Sigmoid colon (tissue), 6 donors: ENCODE measurements at regions not wholly inside any gene's neighbourhood (a gene's known extent, or its start where the extent isn't known, plus 50 kb on each side); places are given as distances from the start of the nearest gene placed in this dataset.
A peak's percentile ranks its signal among the peaks of the same experiment; 100 is the strongest.

Experiments
- DNase-seq: peaks from one replicate; pipeline ENCODE4 v3.0.0-alpha.2; 2019
- H3K27ac ChIP-seq, 4 donors: fragments of 200-600 bp; sonication (generic); one replicate each; pipeline ENCODE4 v1.5.1; 2016 to 2019; ENCODE audit warnings: mild to moderate bottlenecking in 1 of 4
- H3K27me3 ChIP-seq, 3 donors: fragments of 200-600 bp; sonication (generic); one replicate each; pipeline ENCODE4 v1.5.1; 2019; ENCODE audit warnings: mild to moderate bottlenecking in 1 of 3
- H3K36me3 ChIP-seq, 4 donors: fragments of 200-600 bp; sonication (generic); one replicate each; pipeline ENCODE4 v1.5.1; 2016 to 2019
- H3K4me1 ChIP-seq, 4 donors: fragments of 200-600 bp; sonication (generic); one replicate each; pipeline ENCODE4 v1.5.1; 2017 to 2019
- H3K4me3 ChIP-seq, 4 donors: fragments of 200-600 bp; sonication (generic); one replicate each; pipeline ENCODE4 v1.5.1; 2017 to 2019; ENCODE audit warnings: mild to moderate bottlenecking in 2 of 4, moderate library complexity in 1 of 4
- H3K9me3 ChIP-seq, 4 donors: fragments of 200-600 bp in 3 of 4; sonication (generic) in 3 of 4; one replicate each; pipeline versions ENCODE4 v1.5.1 to v1.6.1; 2013 to 2019
- EP300 ChIP-seq, 4 donors: sonication (generic); formaldehyde crosslinking; IDR thresholded peaks; one replicate each; pipeline ENCODE4 v1.6.1; 2017; ENCODE audit warnings: antibody characterized with exemption in 4 of 4
- POLR2A ChIP-seq, 2 donors: fragments of 450-650 bp; IDR thresholded peaks; one replicate each; pipeline ENCODE4 v1.6.1; 2016; ENCODE audit warnings: antibody characterized with exemption in 2 of 2, mild to moderate bottlenecking in 2 of 2, moderate library complexity in 2 of 2
- POLR2AphosphoS5 ChIP-seq, 4 donors: sonication (generic); formaldehyde crosslinking; IDR thresholded peaks; one replicate each; pipeline ENCODE4 v1.6.1; 2017; ENCODE audit warnings: antibody characterized with exemption in 4 of 4
- WGBS, 2 donors: extraction: QIAGEN DNeasy Blood & Tissue Kit; methylation state at CpG; one replicate each; pipeline ENCODE4 v1.1.7; 2013; 5-methylcytosine and 5-hydroxymethylcytosine counted together
- intact Hi-C: fragments of 100-400 bp; cut with DNase I; formaldehyde crosslinking; loops from one replicate; pipeline ENCODE4 v1.15.1; 2023
- TF ChIP-seq, protein P1 (sequence below), 4 experiments: fragments of 450-650 bp in 3 of 4; fragments of 200-600 bp in 1 of 4; IDR thresholded peaks; one replicate each; pipeline ENCODE4 v1.5.1; 2016 to 2019; ENCODE audit warnings: antibody characterized with exemption in 4 of 4, mild to moderate bottlenecking in 3 of 4, moderate library complexity in 2 of 4
- donor health status: healthy with polysubstance abuse.
- donor health status: healthy.

DNA sequence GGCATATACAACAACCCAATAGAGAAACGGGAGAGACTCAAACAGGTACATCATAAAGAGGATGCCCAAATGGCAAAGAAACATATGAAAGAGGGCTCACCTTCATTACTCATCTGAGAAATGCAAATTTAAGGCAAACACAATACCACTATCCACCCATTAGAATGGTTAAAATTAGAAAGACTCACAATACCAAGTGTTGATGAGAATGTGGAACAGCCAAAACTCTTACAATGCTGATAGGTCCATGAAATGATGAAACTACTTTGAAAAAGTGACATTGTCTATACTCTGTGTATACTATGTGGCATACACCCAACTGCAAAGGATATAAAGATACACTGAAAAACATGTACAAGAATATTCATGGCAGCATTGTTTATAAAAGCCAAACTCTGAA, 96.2 kb upstream of the TSHZ3 start:
- 76 to 87% methylated on average over 1 of the region's 1 CpG for WGBS, 2 donors
- H3K27me3 ChIP-seq: no peaks in the 10 kb centered on the region
- peaks cover 0 to 6% (median 0%) of the 10 kb centered on the region in 4 donors for H3K9me3 ChIP-seq
- no peak overlapping the region for H3K4me3 ChIP-seq
- no peak overlapping the region for H3K27ac ChIP-seq
- DNase-seq: no peak
- intact Hi-C loops: no loop called here
- no peaks in the 10 kb centered on the region for H3K36me3 ChIP-seq
- TF ChIP-seq POLR2A (IDR thresholded peaks at IDR 0.05) (no peak), POLR2AphosphoS5 (IDR thresholded peaks at IDR 0.05) (no peak), EP300 (IDR thresholded peaks at IDR 0.05) (no peak)
- TF ChIP-seq, protein P1, sequence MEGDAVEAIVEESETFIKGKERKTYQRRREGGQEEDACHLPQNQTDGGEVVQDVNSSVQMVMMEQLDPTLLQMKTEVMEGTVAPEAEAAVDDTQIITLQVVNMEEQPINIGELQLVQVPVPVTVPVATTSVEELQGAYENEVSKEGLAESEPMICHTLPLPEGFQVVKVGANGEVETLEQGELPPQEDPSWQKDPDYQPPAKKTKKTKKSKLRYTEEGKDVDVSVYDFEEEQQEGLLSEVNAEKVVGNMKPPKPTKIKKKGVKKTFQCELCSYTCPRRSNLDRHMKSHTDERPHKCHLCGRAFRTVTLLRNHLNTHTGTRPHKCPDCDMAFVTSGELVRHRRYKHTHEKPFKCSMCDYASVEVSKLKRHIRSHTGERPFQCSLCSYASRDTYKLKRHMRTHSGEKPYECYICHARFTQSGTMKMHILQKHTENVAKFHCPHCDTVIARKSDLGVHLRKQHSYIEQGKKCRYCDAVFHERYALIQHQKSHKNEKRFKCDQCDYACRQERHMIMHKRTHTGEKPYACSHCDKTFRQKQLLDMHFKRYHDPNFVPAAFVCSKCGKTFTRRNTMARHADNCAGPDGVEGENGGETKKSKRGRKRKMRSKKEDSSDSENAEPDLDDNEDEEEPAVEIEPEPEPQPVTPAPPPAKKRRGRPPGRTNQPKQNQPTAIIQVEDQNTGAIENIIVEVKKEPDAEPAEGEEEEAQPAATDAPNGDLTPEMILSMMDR (IDR thresholded peaks at IDR 0.05): no peak
- H3K4me1 ChIP-seq: peaks cover 0 to 9% (median 0%) of the 10 kb centered on the region in 4 donors

DNA sequence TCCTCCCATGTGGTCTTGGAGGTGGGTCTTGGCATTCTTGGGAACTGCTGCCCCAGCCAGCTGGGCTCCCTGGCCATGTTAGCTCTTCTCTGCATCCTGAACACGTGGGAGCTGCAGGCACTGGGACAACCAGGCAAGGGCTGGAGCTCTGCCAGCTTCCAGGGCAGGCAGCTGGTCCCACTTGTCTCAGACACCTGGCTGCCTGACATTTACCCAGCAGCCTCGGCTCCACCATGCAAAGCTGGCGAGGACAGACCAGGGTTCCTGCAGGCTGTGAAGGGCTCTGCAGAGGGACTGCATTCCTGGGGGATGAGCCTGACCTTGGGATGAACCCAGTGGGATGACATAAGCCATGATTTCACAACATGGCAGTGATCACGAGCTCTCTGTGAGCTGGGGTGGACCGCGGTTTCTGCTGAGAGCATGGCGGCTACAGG, 99.0 kb upstream of the TSHZ3 start:
- DNase-seq: peak; percentile 77
- H3K4me1 ChIP-seq: peaks cover 0 to 9% (median 0%) of the 10 kb centered on the region in 4 donors
- WGBS, 2 donors: 58 to 64% methylated on average over 7 of the region's 7 CpGs
- peaks cover 0 to 6% (median 0%) of the 10 kb centered on the region in 4 donors for H3K9me3 ChIP-seq
- H3K36me3 ChIP-seq: no peaks in the 10 kb centered on the region
- no peak overlapping the region for H3K4me3 ChIP-seq
- intact Hi-C loops: no loop called here
- no peaks in the 10 kb centered on the region for H3K27me3 ChIP-seq
- H3K27ac ChIP-seq: peak overlapping the region in 1 of 4 donors; percentile 34
- TF ChIP-seq POLR2AphosphoS5 (IDR thresholded peaks at IDR 0.05) (peak in 2 of 4 donors; percentile 22 to 30), POLR2A (IDR thresholded peaks at IDR 0.05) (no peak), EP300 (IDR thresholded peaks at IDR 0.05) (no peak)
- TF ChIP-seq, protein P1 (IDR thresholded peaks at IDR 0.05): no peak

DNA sequence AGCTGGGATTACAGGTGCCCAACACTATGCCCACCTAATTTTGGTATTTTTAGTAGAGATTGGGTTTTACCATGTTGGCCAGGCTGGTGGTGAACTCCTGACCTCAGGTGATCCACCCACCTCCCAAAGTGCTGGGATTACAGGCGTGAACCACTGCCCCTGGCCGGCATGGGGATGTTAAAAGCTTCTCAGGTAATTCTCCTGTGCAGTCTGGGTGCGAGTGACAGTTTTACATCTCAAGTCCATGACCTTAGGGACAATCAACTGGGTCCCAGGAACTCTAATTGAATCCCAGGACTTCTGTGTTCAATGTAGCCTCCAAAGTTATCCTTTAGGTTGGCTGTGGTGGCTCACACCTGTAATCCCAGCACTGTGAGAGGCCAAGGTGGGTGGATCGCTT, 100.1 kb upstream of the TSHZ3 start:
- intact Hi-C loops: no loop called here
- TF ChIP-seq POLR2AphosphoS5 (IDR thresholded peaks at IDR 0.05) (no peak), EP300 (IDR thresholded peaks at IDR 0.05) (no peak)
- peaks cover 0 to 9% (median 0%) of the 10 kb centered on the region in 4 donors for H3K4me1 ChIP-seq
- no peak for DNase-seq
- peaks cover 0 to 6% (median 0%) of the 10 kb centered on the region in 4 donors for H3K9me3 ChIP-seq
- 82 to 86% methylated on average over 4 of the region's 4 CpGs for WGBS, 2 donors
- no peaks in the 10 kb centered on the region for H3K27me3 ChIP-seq
- H3K27ac ChIP-seq: no peak overlapping the region
- H3K36me3 ChIP-seq: no peaks in the 10 kb centered on the region
- H3K4me3 ChIP-seq: no peak overlapping the region

DNA sequence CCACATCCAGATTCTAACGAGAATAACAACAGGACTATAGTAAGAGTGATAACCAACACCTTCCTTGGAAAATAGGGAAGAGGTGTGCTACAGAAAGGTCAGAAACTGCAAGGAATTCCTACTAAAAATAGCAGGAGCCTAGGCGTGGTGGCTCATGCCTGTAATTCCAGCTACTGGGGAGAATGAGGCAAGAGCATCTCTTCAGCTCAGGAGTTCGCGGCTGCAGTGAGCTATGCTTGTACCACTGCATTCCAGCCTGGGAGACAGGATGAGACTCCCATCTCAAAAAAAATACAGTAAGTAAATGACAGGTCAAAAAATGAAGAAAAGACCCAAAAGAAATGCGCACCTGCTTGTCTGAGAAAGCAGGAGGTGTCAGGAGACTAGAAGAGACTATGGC, 101.5 kb upstream of the TSHZ3 start:
- Histone ChIP-seq H3K4me3 (no peak overlapping the region), H3K27ac (no peak overlapping the region), H3K4me1 (peaks cover 0 to 9% (median 0%) of the 10 kb centered on the region in 4 donors), H3K36me3 (no peaks in the 10 kb centered on the region), H3K9me3 (no peaks in the 10 kb centered on the region), H3K27me3 (no peaks in the 10 kb centered on the region)
- WGBS, 2 donors: 84 to 85% methylated on average over 5 of the region's 5 CpGs
- intact Hi-C loops: no loop called here
- no peak for TF ChIP-seq POLR2AphosphoS5 (IDR thresholded peaks at IDR 0.05)
- TF ChIP-seq, protein P1 (IDR thresholded peaks at IDR 0.05): no peak
- TF ChIP-seq EP300 (IDR thresholded peaks at IDR 0.05): no peak
- DNase-seq: no peak

DNA sequence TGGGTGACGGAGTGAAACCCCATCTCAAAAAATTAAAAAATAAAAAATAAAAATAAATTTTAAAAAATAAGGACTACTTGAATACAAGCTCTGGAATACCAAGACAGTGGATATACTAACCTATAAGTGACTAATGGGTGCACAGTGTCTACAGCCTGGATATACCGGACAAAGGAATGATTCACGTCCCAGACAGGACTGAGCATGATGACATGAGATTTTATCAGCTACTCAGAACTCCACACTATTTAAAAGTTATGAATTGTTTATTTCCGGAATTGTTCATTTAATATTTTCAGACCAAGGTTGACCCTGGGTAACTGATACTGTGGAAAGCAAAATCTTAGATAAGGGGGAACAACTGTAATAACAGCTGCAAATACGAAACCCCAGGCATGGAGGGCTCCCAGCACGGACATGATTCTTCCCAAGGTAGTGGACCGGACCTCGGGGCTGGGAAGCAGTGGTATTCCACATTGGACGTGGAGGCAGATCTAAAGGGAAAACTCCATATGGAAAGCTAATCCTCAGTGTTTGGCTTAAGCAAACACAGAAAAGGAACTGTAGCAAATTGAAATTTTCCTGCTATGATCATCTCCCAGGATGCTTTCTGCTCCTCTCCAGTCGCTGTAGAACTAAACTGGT, 102.6 kb upstream of the TSHZ3 start:
- H3K9me3 ChIP-seq: no peaks in the 10 kb centered on the region
- TF ChIP-seq, protein P1 (IDR thresholded peaks at IDR 0.05): no peak
- TF ChIP-seq POLR2AphosphoS5 (IDR thresholded peaks at IDR 0.05) (no peak), EP300 (IDR thresholded peaks at IDR 0.05) (no peak)
- intact Hi-C loops: no loop called here
- H3K27ac ChIP-seq: no peak overlapping the region
- no peaks in the 10 kb centered on the region for H3K36me3 ChIP-seq
- no peak for DNase-seq
- 78 to 80% methylated on average over 10 of the region's 10 CpGs for WGBS, 2 donors
- H3K4me3 ChIP-seq: no peak overlapping the region
- peaks cover 0 to 9% (median 0%) of the 10 kb centered on the region in 4 donors for H3K4me1 ChIP-seq
- H3K27me3 ChIP-seq: no peaks in the 10 kb centered on the region
